ENCODE measurements at regions not wholly inside any gene's neighbourhood (a gene's known extent, or its start where the extent isn't known, plus 50 kb on each side); places are given as distances from the start of the nearest gene placed in this dataset.

DNA sequence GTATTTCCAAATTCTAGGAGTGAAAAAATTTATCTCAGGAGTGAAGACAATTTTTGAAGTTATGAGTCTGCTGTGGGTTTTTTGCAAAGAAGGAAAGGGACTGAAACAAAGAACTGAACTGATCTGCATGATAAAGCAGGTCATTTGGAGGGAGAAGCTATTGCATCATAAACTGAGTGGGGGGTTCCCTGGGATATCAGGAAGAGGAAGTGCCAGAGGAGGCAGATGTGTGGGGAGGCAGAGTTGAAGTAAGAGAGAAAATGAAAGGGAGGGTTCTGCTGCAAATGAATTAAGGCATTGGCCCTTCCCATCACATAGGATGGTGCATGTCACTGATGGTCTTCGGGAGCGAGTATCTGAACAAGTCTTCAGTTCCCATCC is 379.2 kb downstream of the VPS13C start:
- Mint-ChIP-seq H3K27ac (ENCODE audit: unreplicated experiment) (no peak overlapping the region), H3K36me3 (ENCODE audit: insufficient read depth, unreplicated experiment) (no peaks in the 10 kb centered on the region), H3K4me3 (ENCODE audit: low read depth, unreplicated experiment) (no peak overlapping the region), H3K4me1 (ENCODE audit: low read depth, unreplicated experiment) (no peaks in the 10 kb centered on the region), H3K9me3 (ENCODE audit: low read depth, unreplicated experiment) (no peaks in the 10 kb centered on the region), H3K27me3 (ENCODE audit: unreplicated experiment) (peaks cover 85% of the 10 kb centered on the region)
- no peak for TF ChIP-seq CTCF (IDR thresholded peaks at IDR 0.05; ENCODE audit: unreplicated experiment)
- intact Hi-C loops (cut with micrococcal nuclease; ENCODE audit: unreplicated experiment): no loop called here
- no peak for DNase-seq
- no TSS peak for BruUV-seq (replicated peaks)
- CTCF ChIA-PET: no interaction called here

DNA sequence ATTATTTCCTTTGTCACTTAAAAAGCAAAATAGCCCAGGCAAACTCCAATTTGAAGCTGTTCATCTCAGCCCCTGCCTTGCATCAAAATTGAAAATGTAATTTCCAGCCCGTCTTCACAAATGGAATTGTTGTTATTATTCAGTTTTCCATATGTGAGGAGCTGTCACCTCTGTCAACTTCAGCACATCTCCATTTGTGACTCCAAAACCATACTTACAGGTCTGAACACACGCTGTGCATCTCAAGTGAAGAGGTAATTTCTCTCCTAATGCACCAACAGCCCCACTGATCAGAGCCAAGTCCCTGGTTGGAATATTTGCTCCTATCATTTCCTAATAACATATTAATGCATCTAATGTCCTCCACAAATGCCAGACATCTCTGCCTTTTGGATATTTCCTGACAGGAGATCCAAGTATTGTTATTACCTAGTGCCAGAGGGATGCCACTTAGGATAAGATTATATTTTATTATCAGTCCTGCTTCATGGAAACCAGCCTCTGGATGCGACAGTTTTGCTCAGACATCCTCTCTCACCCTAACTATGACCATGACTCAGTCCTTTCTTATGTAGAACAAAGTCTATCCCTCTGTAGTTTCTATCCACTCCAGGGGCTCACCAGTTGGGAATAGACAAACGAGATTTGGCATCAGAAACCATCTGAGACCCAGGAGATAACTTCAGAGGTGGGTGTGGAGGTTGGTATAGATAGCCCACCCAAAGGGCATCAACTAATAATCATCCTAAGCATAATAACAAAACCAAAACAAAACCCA is 379.8 kb downstream of the VPS13C start:
- Mint-ChIP-seq H3K9me3 (ENCODE audit: low read depth, unreplicated experiment) (no peaks in the 10 kb centered on the region), H3K27ac (ENCODE audit: unreplicated experiment) (no peak overlapping the region), H3K4me1 (ENCODE audit: low read depth, unreplicated experiment) (no peaks in the 10 kb centered on the region), H3K27me3 (ENCODE audit: unreplicated experiment) (peaks cover 79% of the 10 kb centered on the region), H3K36me3 (ENCODE audit: insufficient read depth, unreplicated experiment) (no peaks in the 10 kb centered on the region), H3K4me3 (ENCODE audit: low read depth, unreplicated experiment) (no peak overlapping the region)
- no peak for TF ChIP-seq CTCF (IDR thresholded peaks at IDR 0.05; ENCODE audit: unreplicated experiment)
- intact Hi-C loops (cut with micrococcal nuclease; ENCODE audit: unreplicated experiment): no loop called here
- DNase-seq: no peak
- no TSS peak for BruUV-seq (replicated peaks)
- CTCF ChIA-PET: no interaction called here

GRCh38 chr15:61671736-61672135 is 388.5 kb downstream of the VPS13C start:
- CTCF ChIA-PET: no interaction called here
- Mint-ChIP-seq H3K27me3 (ENCODE audit: unreplicated experiment) (peaks cover 55% of the 10 kb centered on the region), H3K9me3 (ENCODE audit: low read depth, unreplicated experiment) (no peaks in the 10 kb centered on the region), H3K4me3 (ENCODE audit: low read depth, unreplicated experiment) (no peak overlapping the region), H3K36me3 (ENCODE audit: insufficient read depth, unreplicated experiment) (no peaks in the 10 kb centered on the region), H3K27ac (ENCODE audit: unreplicated experiment) (no peak overlapping the region), H3K4me1 (ENCODE audit: low read depth, unreplicated experiment) (no peaks in the 10 kb centered on the region)
- TF ChIP-seq CTCF (IDR thresholded peaks at IDR 0.05; ENCODE audit: unreplicated experiment): no peak
- no TSS peak for BruUV-seq (replicated peaks)
- DNase-seq: no peak
- intact Hi-C loops (cut with micrococcal nuclease; ENCODE audit: unreplicated experiment): no loop called here

- BruUV-seq (replicated peaks): no TSS peak
- Mint-ChIP-seq H3K9me3 (ENCODE audit: low read depth, unreplicated experiment) (no peaks in the 10 kb centered on the region), H3K4me3 (ENCODE audit: low read depth, unreplicated experiment) (no peak overlapping the region), H3K4me1 (ENCODE audit: low read depth, unreplicated experiment) (no peaks in the 10 kb centered on the region), H3K27me3 (ENCODE audit: unreplicated experiment) (peaks cover 63% of the 10 kb centered on the region), H3K27ac (ENCODE audit: unreplicated experiment) (no peak overlapping the region), H3K36me3 (ENCODE audit: insufficient read depth, unreplicated experiment) (no peaks in the 10 kb centered on the region)
- intact Hi-C loops (cut with micrococcal nuclease; ENCODE audit: unreplicated experiment): no loop called here
- no peak for DNase-seq
- CTCF ChIA-PET: no interaction called here
- TF ChIP-seq CTCF (IDR thresholded peaks at IDR 0.05; ENCODE audit: unreplicated experiment): no peak
Measured at GRCh38 chr15:61668444-61668843, 391.8 kb downstream of the VPS13C start.

Data from Calu3 (cell line).